Spinal cord (tissue), 10 donors: ENCODE measurements at regions not wholly inside any gene's neighbourhood (a gene's known extent, or its start where the extent isn't known, plus 50 kb on each side); places are given as distances from the start of the nearest gene placed in this dataset. TPM values are rescaled to one million over a fixed set of nuclear protein-coding genes. Genes with fewer than 3 reads are reported as not detected.
"Not testable (repeated sequence)": the region's sequence is repeated elsewhere in the genome, so short reads cannot be mapped to it uniquely, and the experiment has no call there.

ENCODE experiments used
- DNase-seq, 6 donors: peaks; one replicate each; pipeline versions ENCODE4 v3.0.0 to v3.0.0-alpha.2; 2013 to 2015; ENCODE audit warnings: low spot score in 6 of 6, low read depth in 4 of 6
- H3K27ac ChIP-seq: one replicate; pipeline ENCODE4 v1.5.1; 2013; ENCODE audit warnings: low read depth, low read length, control low read depth
- H3K27me3 ChIP-seq: one replicate; pipeline ENCODE4 v1.6.1; 2013; ENCODE audit warnings: low read length; ENCODE audit not compliant: control insufficient read depth, insufficient read depth
- H3K36me3 ChIP-seq: one replicate; pipeline ENCODE4 v1.6.1; 2013; ENCODE audit warnings: low read length; ENCODE audit not compliant: control insufficient read depth, insufficient read depth
- H3K4me1 ChIP-seq: one replicate; pipeline ENCODE4 v1.6.1; 2013; ENCODE audit warnings: low read length; ENCODE audit not compliant: control insufficient read depth, insufficient read depth
- H3K4me3 ChIP-seq: one replicate; pipeline ENCODE4 v1.5.1; 2013; ENCODE audit warnings: low read depth, low read length, control low read depth
- H3K9me3 ChIP-seq: one replicate; pipeline ENCODE4 v1.6.1; 2013; ENCODE audit warnings: low read length; ENCODE audit not compliant: control insufficient read depth, insufficient read depth
- WGBS: methylation state at CpG from one replicate; pipeline ENCODE4 v1.1.5; 2013; ENCODE audit warnings: missing lambda C conversion rate; ENCODE audit not compliant: insufficient coverage; 5-methylcytosine and 5-hydroxymethylcytosine counted together
- small RNA-seq: library from RNA; depleted of rRNA; stranded (forward); fragments of <200 nt; gene quantifications from one replicate; pipeline ENCODE3, GENCODE V24; 2014; ENCODE audit warnings: low replicate concordance
- donor health status: healthy.

DNA sequence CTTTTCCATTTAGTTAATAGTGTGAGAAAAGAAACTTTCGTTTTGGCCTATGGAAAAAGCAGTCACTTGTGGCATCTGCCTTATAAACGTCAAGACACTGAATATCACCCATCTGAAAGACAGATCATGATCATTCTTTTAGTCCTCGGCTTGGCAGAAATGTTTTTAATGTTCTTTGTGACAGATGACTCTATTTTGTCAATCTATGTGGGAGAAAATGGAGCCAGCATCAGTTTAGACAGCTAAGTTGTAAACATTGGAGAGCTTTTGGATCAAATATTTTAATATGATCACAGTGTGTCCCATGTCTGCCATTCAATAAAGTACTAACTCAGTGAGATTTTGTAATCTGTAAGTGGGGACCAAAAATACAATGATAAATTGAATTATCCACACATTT lies 85.1 kb upstream of the LUZP2 start:
- DNase-seq: peak in 1 of 6 donors; percentile 28
- no peaks in the 10 kb centered on the region for H3K27me3 ChIP-seq
- no peaks in the 10 kb centered on the region for H3K4me1 ChIP-seq
- H3K9me3 ChIP-seq: no peaks in the 10 kb centered on the region
- peaks cover 2% of the 10 kb centered on the region for H3K36me3 ChIP-seq
- no peak overlapping the region for H3K4me3 ChIP-seq
- no peak overlapping the region for H3K27ac ChIP-seq
- WGBS: no CpG with 5 or more reads among the region's 3 CpGs

DNA sequence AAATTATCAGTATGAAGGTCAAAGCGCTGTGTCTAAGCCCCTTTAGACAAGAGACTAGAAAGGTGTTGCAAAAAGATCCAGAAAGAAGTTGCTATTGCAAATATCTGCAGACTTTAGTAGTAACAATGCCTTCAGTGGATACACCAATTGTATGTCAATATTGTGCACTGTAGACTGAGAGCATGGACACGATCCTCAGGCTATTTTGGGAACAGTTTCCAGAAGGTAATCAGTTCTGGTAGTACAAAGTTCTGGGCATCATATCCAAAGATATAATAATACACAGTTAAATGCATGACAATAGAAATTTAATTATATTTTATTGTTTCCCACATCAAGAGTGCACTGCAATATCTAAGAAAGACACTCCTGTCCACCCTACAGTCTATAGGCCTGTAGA lies 84.1 kb upstream of the LUZP2 start:
- H3K4me1 ChIP-seq: no peaks in the 10 kb centered on the region
- H3K27ac ChIP-seq: no peak overlapping the region
- peaks cover 2% of the 10 kb centered on the region for H3K36me3 ChIP-seq
- H3K9me3 ChIP-seq: no peaks in the 10 kb centered on the region
- no peak overlapping the region for H3K4me3 ChIP-seq
- WGBS: 100% methylated on average over 1 of the region's 2 CpGs
- H3K27me3 ChIP-seq: no peaks in the 10 kb centered on the region
- DNase-seq: no peak

DNA sequence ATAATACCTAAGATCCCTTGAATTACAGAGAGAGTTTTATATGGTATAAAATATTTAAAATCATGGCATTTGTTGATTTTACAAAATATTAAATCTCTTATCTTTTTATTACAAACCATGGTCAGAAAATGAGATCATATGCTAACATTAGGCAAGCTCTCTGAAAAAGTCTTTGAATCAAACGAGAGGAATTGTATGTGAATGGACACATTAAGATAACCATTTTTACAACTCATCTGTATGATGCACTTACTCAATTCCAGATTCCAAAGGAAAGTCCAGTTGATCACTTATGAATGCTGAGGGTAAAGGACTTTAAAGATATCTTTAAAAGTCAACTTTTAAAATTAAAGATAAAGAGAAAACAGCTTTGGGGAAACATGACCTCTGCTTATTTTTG lies 83.5 kb upstream of the LUZP2 start:
- WGBS: no CpG with 5 or more reads among the region's 1 CpG
- Histone ChIP-seq H3K4me3 (no peak overlapping the region), H3K27ac (no peak overlapping the region), H3K4me1 (no peaks in the 10 kb centered on the region), H3K27me3 (no peaks in the 10 kb centered on the region), H3K36me3 (peaks cover 2% of the 10 kb centered on the region), H3K9me3 (no peaks in the 10 kb centered on the region)
- no peak for DNase-seq

DNA sequence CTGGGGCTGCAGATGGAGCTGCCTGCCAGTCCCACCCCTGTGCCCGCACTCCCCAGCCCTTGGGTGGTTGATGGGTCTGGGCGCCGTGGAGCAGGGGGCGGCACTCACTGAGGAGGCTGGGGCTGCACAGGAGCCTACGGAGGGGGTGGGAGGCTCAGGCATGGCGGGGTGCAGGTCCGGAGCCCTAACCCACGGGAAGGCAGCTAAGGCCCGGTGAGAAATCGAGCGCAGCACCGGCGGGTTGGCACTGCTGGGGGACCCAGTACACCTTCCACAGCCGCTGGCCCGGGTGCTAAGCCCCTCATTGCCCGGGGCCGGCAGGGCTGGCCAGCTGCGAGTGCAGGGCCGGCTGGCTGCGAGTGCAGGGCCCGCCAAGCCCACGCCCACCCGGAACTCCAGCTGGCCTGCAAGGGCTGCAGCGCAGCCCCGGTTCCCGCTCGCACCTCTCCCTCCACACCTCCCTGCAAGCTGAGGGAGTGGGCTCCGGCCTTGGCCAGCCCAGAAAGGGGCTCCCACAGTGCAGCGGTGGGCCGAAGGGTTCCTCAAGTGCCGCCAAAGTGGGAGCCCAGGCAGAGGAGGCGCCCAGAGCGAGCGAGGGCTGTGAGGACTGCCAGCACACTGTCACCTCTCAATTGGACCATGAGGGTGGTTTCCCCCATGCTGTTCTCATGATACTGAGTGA lies 80.8 kb upstream of the LUZP2 start:
- not testable (repeated sequence) for H3K9me3 ChIP-seq, H3K4me3 ChIP-seq, H3K27ac ChIP-seq, H3K4me1 ChIP-seq, DNase-seq, H3K27me3 ChIP-seq, H3K36me3 ChIP-seq
- 97% methylated on average over 31 of the region's 34 CpGs for WGBS

DNA sequence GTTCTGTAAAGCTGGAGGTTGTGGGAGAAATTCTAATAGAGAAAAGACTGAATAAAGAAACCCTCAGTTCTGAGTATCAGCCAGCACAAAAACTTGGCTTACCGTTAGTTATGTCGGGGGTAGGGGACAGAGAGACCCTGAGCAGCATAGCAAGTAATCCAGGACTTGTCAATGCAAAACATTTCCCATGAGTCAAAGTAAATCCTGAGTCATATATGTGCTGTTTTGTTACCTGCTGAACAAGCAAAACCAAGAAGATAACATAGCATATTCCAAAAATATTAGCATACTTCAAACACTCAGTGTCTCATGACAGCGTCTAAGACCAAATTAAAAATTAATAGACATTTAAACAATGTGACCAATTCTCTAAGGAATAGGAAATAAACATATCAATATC lies 75.1 kb upstream of the LUZP2 start:
- Histone ChIP-seq H3K9me3 (no peaks in the 10 kb centered on the region), H3K4me1 (no peaks in the 10 kb centered on the region), H3K36me3 (no peaks in the 10 kb centered on the region), H3K27ac (no peak overlapping the region), H3K4me3 (no peak overlapping the region), H3K27me3 (no peaks in the 10 kb centered on the region)
- peak in 1 of 6 donors; percentile 8 for DNase-seq
- WGBS: no CpG with 5 or more reads among the region's 3 CpGs

DNA sequence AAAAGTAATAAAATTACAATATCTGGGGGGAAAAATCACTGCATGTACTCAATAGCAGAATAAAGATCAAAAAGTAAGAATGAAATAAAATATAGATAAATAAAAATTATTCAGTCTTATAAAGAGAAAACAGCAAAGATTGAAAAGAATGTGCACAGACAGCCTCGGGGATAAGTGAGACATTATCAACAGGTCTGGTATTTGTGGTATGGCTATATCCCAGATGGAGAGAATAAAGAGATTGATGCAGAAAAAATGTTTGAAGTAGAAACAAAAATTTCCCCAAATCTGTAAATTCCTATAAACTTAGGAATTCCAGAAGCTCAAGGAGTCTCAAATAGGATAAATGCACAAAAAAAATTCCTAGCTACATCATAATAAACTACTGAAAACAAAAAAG lies 74.5 kb upstream of the LUZP2 start:
- Histone ChIP-seq H3K4me1 (no peaks in the 10 kb centered on the region), H3K9me3 (no peaks in the 10 kb centered on the region), H3K36me3 (no peaks in the 10 kb centered on the region), H3K27ac (no peak overlapping the region), H3K27me3 (no peaks in the 10 kb centered on the region), H3K4me3 (no peak overlapping the region)
- 80% methylated on average over 1 of the region's 1 CpG for WGBS
- no peak for DNase-seq

DNA sequence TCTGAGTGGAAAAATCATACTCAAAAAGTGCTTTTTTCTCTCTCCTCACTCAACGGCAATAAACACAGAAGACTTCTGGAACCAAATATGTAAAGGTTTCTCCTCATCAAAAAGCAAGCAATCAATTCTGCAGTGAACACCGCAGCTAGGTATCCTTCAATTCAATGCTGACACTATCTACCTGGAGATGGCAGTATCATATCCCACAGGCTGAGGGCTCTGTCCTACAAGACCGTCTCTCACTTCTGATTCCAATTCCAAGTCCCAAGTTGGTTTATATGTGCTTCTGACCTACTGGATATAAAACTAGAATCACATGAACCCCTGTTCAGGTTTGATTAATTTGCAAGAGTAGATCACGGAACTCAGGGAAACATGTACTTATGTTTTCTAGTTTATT lies 59.7 kb upstream of the LUZP2 start:
- DNase-seq: no peak
- no peaks in the 10 kb centered on the region for H3K27me3 ChIP-seq
- 100% methylated on average over 1 of the region's 4 CpGs for WGBS

More for the DNA sequence above, 59.7 kb upstream of the LUZP2 start:
- Histone ChIP-seq H3K36me3 (no peaks in the 10 kb centered on the region), H3K27ac (no peak overlapping the region), H3K4me3 (no peak overlapping the region), H3K4me1 (no peaks in the 10 kb centered on the region), H3K9me3 (peaks cover 2% of the 10 kb centered on the region)

Small RNAs in the stretch of these regions (small RNA-seq; reads per million reads assigned to genes)
- gene AC100767.1 (not detected), gene MIR8054 (not detected), gene RNU6-783P (not detected)
